Gastrocnemius medialis (tissue), 4 donors: ENCODE measurements at regions not wholly inside any gene's neighbourhood (a gene's known extent, or its start where the extent isn't known, plus 50 kb on each side); places are given as distances from the start of the nearest gene placed in this dataset.

ENCODE experiments used
- POLR2A ChIP-seq, 2 donors: fragments of 450-650 bp; IDR thresholded peaks; one replicate each; pipeline ENCODE4 v1.6.1; 2017; ENCODE audit warnings: antibody characterized with exemption in 2 of 2, mild to moderate bottlenecking in 2 of 2, moderate library complexity in 2 of 2
- TF ChIP-seq, protein P1 (sequence below), 5 experiments: fragments of 450-650 bp in 3 of 5; fragments of 200-600 bp in 2 of 5; sonication (generic) in 2 of 5; IDR thresholded peaks in 4 of 5; conservative IDR thresholded peaks in 1 of 5; 1 replicate in 4 of 5; 2 replicates in 1 of 5; pipeline ENCODE4 v1.5.1; 2016 to 2019; ENCODE audit warnings: antibody characterized with exemption in 5 of 5, mild to moderate bottlenecking in 3 of 5, moderate library complexity in 3 of 5

- TF ChIP-seq POLR2A (IDR thresholded peaks at IDR 0.05): no peak
- TF ChIP-seq, protein P1, sequence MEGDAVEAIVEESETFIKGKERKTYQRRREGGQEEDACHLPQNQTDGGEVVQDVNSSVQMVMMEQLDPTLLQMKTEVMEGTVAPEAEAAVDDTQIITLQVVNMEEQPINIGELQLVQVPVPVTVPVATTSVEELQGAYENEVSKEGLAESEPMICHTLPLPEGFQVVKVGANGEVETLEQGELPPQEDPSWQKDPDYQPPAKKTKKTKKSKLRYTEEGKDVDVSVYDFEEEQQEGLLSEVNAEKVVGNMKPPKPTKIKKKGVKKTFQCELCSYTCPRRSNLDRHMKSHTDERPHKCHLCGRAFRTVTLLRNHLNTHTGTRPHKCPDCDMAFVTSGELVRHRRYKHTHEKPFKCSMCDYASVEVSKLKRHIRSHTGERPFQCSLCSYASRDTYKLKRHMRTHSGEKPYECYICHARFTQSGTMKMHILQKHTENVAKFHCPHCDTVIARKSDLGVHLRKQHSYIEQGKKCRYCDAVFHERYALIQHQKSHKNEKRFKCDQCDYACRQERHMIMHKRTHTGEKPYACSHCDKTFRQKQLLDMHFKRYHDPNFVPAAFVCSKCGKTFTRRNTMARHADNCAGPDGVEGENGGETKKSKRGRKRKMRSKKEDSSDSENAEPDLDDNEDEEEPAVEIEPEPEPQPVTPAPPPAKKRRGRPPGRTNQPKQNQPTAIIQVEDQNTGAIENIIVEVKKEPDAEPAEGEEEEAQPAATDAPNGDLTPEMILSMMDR (IDR thresholded peaks at IDR 0.05 in 4 of 5, conservative IDR thresholded peaks at IDR 0.05 in 1 of 5): no peak
Measured at GRCh38 chr18:77777163-77777562, 527.5 kb downstream of the GALR1 start.
